Coronary artery (tissue), 2 donors: ENCODE measurements at regions not wholly inside any gene's neighbourhood (a gene's known extent, or its start where the extent isn't known, plus 50 kb on each side); places are given as distances from the start of the nearest gene placed in this dataset.
"Not testable (repeated sequence)": the region's sequence is repeated elsewhere in the genome, so short reads cannot be mapped to it uniquely, and the experiment has no call there.

Source experiments
- DNase-seq: peaks from one replicate; pipeline ENCODE4 v3.0.0-alpha.2; 2017; ENCODE audit warnings: low spot score
- H3K27ac ChIP-seq, 2 donors: fragments of 200-600 bp; sonication (generic); one replicate each; pipeline ENCODE4 v1.5.1; 2016 to 2019
- H3K4me3 ChIP-seq: fragments of 200-600 bp; sonication (generic); 2 replicates; pipeline ENCODE4 v1.5.1; 2016; ENCODE audit warnings: mild to moderate bottlenecking, moderate library complexity
- TF ChIP-seq, protein P1 (sequence below): fragments of 200-600 bp; sonication (generic); IDR thresholded peaks from one replicate; pipeline ENCODE4 v1.5.1; 2019; ENCODE audit warnings: antibody characterized with exemption

DNA sequence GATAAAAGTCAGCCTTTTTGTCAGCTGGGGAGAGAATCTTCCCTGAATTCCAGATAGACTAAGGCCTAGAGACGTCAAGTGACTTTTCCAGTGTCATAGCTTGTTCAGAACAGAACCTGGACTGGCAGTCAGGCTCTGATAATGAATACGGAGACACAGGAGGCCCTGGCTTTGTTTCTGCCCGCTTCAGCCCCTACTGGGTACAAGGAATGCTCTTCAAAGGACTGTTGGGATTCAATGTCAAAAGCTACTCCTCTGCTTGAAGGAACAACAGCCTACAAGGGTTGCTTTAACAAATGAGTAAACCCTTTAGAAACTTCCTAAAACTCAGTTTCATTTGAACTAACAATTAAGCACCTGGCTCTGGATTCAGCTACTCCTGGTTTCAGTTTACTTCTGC is 412.3 kb downstream of the OXSM start:
- no peak overlapping the region for H3K4me3 ChIP-seq
- DNase-seq, result no peak
- H3K27ac ChIP-seq, result no peak overlapping the region
- TF ChIP-seq, protein P1, sequence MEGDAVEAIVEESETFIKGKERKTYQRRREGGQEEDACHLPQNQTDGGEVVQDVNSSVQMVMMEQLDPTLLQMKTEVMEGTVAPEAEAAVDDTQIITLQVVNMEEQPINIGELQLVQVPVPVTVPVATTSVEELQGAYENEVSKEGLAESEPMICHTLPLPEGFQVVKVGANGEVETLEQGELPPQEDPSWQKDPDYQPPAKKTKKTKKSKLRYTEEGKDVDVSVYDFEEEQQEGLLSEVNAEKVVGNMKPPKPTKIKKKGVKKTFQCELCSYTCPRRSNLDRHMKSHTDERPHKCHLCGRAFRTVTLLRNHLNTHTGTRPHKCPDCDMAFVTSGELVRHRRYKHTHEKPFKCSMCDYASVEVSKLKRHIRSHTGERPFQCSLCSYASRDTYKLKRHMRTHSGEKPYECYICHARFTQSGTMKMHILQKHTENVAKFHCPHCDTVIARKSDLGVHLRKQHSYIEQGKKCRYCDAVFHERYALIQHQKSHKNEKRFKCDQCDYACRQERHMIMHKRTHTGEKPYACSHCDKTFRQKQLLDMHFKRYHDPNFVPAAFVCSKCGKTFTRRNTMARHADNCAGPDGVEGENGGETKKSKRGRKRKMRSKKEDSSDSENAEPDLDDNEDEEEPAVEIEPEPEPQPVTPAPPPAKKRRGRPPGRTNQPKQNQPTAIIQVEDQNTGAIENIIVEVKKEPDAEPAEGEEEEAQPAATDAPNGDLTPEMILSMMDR, result no peak

DNA sequence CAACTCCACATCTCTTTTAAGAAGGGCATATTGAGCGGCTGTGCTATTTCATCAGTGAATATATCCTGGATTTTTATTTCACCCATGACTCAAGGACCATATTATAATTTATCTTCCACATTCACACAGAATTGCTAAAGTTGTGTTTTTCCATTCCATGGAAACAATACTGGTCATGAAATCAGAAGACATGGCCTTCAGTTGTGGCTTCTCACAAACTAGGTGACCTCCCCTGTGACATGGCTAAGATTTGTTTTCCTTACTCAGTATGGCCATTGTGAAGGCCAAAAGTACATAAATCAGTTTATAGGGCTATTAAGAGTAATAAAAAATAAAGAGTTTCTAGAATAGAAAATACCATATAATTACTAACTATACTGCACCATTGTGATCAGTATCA is 415.6 kb downstream of the OXSM start:
- DNase-seq, result no peak
- Histone ChIP-seq H3K4me3 (no peak overlapping the region), H3K27ac (no peak overlapping the region)
- TF ChIP-seq, protein P1, result no peak

DNA sequence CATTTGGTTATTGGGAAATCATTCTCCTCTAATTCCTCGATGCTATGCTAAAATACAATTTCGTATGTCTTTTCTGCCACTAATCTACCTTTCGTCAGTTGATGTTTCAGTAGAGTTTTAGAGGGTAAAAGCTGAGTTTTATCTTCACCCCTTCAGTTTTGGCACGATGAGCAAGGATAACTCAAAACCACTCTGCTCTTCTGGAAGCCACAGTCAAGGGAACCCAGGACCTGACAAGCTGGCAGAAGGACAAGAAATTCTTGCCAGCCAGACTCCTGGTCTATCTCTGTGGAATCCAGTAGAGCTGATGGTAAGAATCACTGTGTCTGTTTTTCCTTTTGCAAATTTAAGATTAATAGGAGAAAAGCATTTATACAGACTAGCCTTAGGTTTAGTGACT is 414.4 kb upstream of the LRRC3B start:
- H3K27ac ChIP-seq, result no peak overlapping the region
- no peak overlapping the region for H3K4me3 ChIP-seq
- DNase-seq, result no peak
- TF ChIP-seq, protein P1, result no peak

DNA sequence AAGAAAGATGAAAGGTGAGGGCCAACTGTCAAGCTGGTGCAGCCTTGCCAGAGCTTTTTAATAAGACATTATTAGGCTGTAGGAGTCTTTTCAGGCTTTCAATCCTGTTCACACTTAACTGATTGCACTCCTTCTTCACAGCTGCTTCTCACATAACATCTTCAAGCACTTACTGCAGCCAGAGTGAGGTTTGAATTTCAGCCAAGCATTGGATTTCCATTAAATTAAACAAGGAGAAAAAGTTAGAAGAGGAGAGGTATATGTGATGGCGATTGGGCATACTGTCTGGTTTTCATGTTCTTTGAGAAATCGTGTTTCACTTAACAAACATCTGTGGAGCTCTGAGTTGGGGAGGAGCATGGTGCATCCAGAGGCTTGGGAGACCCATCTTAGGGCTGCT is 392.8 kb upstream of the LRRC3B start:
- TF ChIP-seq, protein P1, result no peak
- H3K4me3 ChIP-seq, result no peak overlapping the region
- H3K27ac ChIP-seq, result no peak overlapping the region
- DNase-seq, result no peak

DNA sequence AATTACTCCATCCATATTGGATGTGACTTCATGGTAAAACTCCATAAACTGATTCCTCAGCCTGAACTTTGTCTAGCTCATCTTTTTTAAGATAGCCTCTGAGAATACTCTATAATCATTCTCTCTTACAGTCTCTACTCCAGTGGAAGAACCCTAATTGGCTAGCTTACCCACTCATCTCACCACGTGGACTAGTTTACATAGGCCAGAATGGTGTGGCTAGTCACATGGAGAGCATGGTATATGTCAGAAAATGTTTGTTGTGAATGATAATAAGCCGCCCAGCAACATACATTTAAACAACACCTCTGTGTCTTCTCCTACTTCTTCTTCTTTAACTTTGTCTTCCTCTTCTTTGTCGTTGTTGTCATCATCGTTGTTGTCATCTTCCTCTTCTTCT is 389.2 kb upstream of the LRRC3B start:
- no peak overlapping the region for H3K27ac ChIP-seq
- no peak overlapping the region for H3K4me3 ChIP-seq
- TF ChIP-seq, protein P1, result no peak
- DNase-seq, result no peak

DNA sequence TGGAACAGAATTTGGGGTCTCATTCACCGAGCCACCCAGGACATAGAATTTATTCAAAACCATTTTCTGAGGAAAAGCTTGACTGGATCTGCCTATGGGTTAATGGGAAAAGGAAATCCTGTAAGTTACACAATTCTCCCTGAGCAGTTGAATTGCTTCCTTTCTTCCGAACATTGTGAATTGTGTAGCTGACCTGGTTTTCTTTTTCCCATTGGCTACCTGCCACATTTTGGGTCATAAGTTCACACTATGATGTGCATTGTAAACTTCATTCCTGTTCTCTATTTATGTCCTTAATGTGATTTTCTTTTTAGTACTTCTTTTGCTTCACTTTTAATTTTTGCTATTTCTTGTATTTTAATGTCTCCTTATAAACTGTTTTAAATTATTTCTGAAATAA is 386.0 kb upstream of the LRRC3B start:
- Histone ChIP-seq H3K27ac (no peak overlapping the region), H3K4me3 (no peak overlapping the region)
- TF ChIP-seq, protein P1, result no peak
- DNase-seq, result no peak

DNA sequence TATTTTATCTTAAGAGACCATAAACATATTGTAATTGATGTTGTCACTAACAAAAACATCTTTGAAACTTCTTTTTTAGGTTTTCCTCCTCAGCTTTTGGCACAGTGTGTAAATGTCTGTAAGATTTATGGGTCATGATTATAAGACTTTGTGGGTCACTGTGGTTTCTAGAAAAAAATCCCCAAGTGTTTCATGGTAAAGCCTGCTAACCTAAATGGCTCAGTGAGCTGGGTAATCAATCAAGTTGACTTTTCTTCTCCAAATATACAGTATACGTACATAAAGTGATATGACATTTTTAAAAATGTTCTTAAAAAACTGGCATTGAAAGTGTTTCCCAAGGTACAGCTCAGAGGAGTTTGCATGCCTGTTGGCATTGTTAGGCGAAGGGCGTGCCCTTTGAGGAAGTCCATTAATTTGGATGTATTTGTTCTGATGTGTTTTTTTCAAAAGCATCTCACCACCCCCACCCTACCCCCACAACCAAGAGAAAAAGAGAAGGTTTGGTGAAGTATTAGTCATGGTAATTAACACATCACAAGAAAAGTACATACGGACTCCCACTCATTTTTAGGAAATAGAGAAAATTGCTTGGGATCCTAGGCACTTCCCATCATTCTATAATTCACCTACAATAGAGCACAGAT is 385.4 kb upstream of the LRRC3B start:
- H3K27ac ChIP-seq, result no peak overlapping the region
- no peak for DNase-seq

DNA sequence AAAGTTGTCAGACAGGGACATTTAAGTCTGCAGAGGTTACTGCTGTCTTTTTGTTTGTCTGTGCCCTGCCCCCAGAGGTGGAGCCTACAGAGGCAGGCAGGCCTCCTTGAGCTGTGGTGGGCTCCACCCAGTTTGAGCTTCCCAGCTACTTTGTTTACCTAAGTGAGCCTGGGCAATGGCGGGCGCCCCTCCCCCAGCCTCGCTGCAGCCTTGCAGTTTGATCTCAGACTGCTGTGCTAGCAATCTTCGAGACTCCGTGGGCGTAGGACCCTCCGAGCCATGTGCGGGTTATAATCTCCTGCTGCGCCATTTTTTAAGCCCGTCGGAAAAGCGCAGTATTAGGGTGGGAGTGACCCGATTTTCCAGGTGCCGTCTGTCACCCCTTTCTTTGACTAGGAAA is 378.0 kb upstream of the LRRC3B start:
- not testable (repeated sequence) for H3K27ac ChIP-seq, H3K4me3 ChIP-seq, DNase-seq

More for the DNA sequence above, 385.4 kb upstream of the LRRC3B start:
- no peak overlapping the region for H3K4me3 ChIP-seq
- TF ChIP-seq, protein P1, result no peak
